CD14-positive monocyte (primary cell): ENCODE measurements at regions not wholly inside any gene's neighbourhood (a gene's known extent, or its start where the extent isn't known, plus 50 kb on each side); places are given as distances from the start of the nearest gene placed in this dataset.

Experiments
- DNase-seq, 3 donors: peaks; one replicate each; pipeline ENCODE4 v3.0.0-alpha.2; 2011 to 2022
- H2AFZ ChIP-seq: 2 replicates; pipeline ENCODE4 v1.6.0; 2012; ENCODE audit warnings: mild to moderate bottlenecking, low read depth, low read length, inconsistent platforms; ENCODE audit not compliant: insufficient read depth, poor library complexity, severe bottlenecking
- H3K27ac ChIP-seq, 2 donors: 1 replicate in 1 of 2; 2 replicates in 1 of 2; pipeline ENCODE4 v1.5.1; 2012 to 2013; ENCODE audit warnings: low read length in 2 of 2, control low read depth in 1 of 2, inconsistent platforms in 1 of 2, low read depth in 1 of 2, mild to moderate bottlenecking in 1 of 2
- H3K27me3 ChIP-seq, 2 donors: one replicate each; pipeline versions ENCODE4 v1.6.0 to v1.6.1; 2011 to 2013; ENCODE audit warnings: low read length in 2 of 2; ENCODE audit not compliant: control insufficient read depth in 2 of 2, insufficient read depth in 2 of 2
- H3K36me3 ChIP-seq, 2 donors: replicated peaks in 1 of 2; 1 replicate in 1 of 2; 2 replicates in 1 of 2; pipeline versions ENCODE4 v1.5.1 to v1.6.1; 2012 to 2013; ENCODE audit warnings: low read length in 2 of 2, control low read depth in 1 of 2, inconsistent platforms in 1 of 2, mild to moderate bottlenecking in 1 of 2; ENCODE audit not compliant: insufficient read depth in 2 of 2, control insufficient read depth in 1 of 2
- H3K4me1 ChIP-seq, 2 donors: 1 replicate in 1 of 2; 2 replicates in 1 of 2; pipeline versions ENCODE4 v1.5.1 to v1.6.1; 2012 to 2013; ENCODE audit warnings: low read length in 2 of 2, control low read depth in 1 of 2, inconsistent platforms in 1 of 2, mild to moderate bottlenecking in 1 of 2, moderate library complexity in 1 of 2; ENCODE audit not compliant: insufficient read depth in 2 of 2, control insufficient read depth in 1 of 2
- H3K4me2 ChIP-seq: replicated peaks from 2 replicates; pipeline ENCODE3; 2012; ENCODE audit warnings: low read length, moderate library complexity, mild to moderate bottlenecking; ENCODE audit not compliant: poor library complexity, severe bottlenecking; ENCODE audit errors: extremely low read depth
- H3K4me3 ChIP-seq, 3 experiments: fragments of 200-600 bp in 1 of 3; sonication (generic) in 1 of 3; replicated peaks in 1 of 3; 1 replicate in 2 of 3; 2 replicates in 1 of 3; pipeline ENCODE4 v1.5.1; 2011 to 2013; ENCODE audit warnings: low read length in 3 of 3, mild to moderate bottlenecking in 3 of 3, control low read depth in 2 of 3, low read depth in 2 of 3, inconsistent platforms in 1 of 3, moderate library complexity in 1 of 3
- H3K79me2 ChIP-seq: 2 replicates; pipeline ENCODE4 v1.6.0; 2012; ENCODE audit warnings: mild to moderate bottlenecking, control low read depth, inconsistent platforms, low read length, moderate library complexity; ENCODE audit not compliant: insufficient read depth
- H3K9ac ChIP-seq: 2 replicates; pipeline ENCODE4 v1.6.0; 2017; ENCODE audit warnings: low read length, mild to moderate bottlenecking; ENCODE audit not compliant: insufficient read depth, poor library complexity, severe bottlenecking
- H3K9me3 ChIP-seq, 2 donors: replicated peaks in 1 of 2; 1 replicate in 1 of 2; 2 replicates in 1 of 2; pipeline versions ENCODE4 v1.5.1 to v1.6.1; 2012 to 2013; ENCODE audit warnings: low read length in 2 of 2, control low read depth in 1 of 2; ENCODE audit not compliant: control insufficient read depth in 1 of 2, insufficient read depth in 1 of 2
- H4K20me1 ChIP-seq: 2 replicates; pipeline ENCODE4 v1.6.0; 2012; ENCODE audit warnings: mild to moderate bottlenecking, low read length, control low read depth, moderate library complexity; ENCODE audit not compliant: insufficient read depth
- H3K27ac Mint-ChIP-seq, 7 donors: one replicate each; pipeline ENCODE4 v1.8.0; 2020; ENCODE audit warnings: mild to moderate bottlenecking in 7 of 7, mixed read lengths in 7 of 7, moderate library complexity in 6 of 7, inconsistent platforms in 2 of 7
- H3K27me3 Mint-ChIP-seq, 3 donors: one replicate each; pipeline ENCODE4 v1.8.0; 2021 to 2022; ENCODE audit warnings: low read depth in 3 of 3, mild to moderate bottlenecking in 3 of 3, mixed read lengths in 3 of 3, moderate library complexity in 3 of 3, inconsistent platforms in 1 of 3
- H3K36me3 Mint-ChIP-seq, 2 donors: one replicate each; pipeline ENCODE4 v1.8.0; 2020; ENCODE audit warnings: mixed read lengths in 2 of 2, inconsistent platforms in 1 of 2, mild to moderate bottlenecking in 1 of 2
- H3K4me1 Mint-ChIP-seq: one replicate; pipeline ENCODE4 v1.8.0; 2020; ENCODE audit warnings: mild to moderate bottlenecking, mixed read lengths
- H3K4me3 Mint-ChIP-seq, 2 donors: one replicate each; pipeline ENCODE4 v1.8.0; 2020; ENCODE audit warnings: mild to moderate bottlenecking in 2 of 2, mixed read lengths in 2 of 2, moderate library complexity in 1 of 2
- H3K9me3 Mint-ChIP-seq, 7 donors: one replicate each; pipeline ENCODE4 v1.8.0; 2020 to 2022; ENCODE audit warnings: mixed read lengths in 7 of 7, mild to moderate bottlenecking in 6 of 7, moderate library complexity in 6 of 7, inconsistent platforms in 2 of 7
- WGBS: methylation state at CpG from one replicate; pipeline ENCODE4 v1.1.5; 2013; ENCODE audit warnings: missing lambda C conversion rate; ENCODE audit not compliant: insufficient coverage; 5-methylcytosine and 5-hydroxymethylcytosine counted together
- intact Hi-C, 2 donors: fragments of 100-400 bp; cut with micrococcal nuclease; formaldehyde crosslinking; loops; one replicate each; pipeline versions ENCODE4 v1.15.0 to v1.15.1; 2023
- TF ChIP-seq, protein P1 (sequence below): fragments of 200-600 bp; IDR thresholded peaks from one replicate; pipeline ENCODE4 v1.8.0; 2022; ENCODE audit warnings: antibody characterized with exemption, mild to moderate bottlenecking

DNA sequence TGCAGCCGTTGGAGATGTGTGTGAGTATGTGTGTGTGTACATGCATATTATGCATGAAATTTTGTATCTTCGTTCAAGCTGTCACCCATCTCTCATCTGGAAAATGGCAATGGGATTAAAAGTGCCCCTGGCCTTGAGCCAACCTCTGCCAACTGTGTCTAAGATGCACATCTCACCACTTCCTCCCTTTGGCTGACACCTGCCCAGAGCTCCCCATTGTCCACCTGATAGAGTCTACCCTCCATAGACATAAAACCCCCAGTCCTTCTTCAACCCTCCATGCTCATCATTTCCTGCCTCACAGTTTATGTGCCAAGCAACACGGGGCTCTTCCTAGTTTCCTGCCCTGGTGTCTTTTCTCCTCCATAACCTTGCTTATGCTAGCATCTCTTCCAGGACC, 187.5 kb upstream of the HES1 start:
- no peak overlapping the region for H3K9ac ChIP-seq
- Mint-ChIP-seq H3K27ac (peak overlapping the region in 2 of 7 donors; percentile 27 to 51), H3K27me3 (peaks cover 11 to 20% (median 19%) of the 10 kb centered on the region in 3 donors), H3K4me1 (no peaks in the 10 kb centered on the region), H3K36me3 (no peaks in the 10 kb centered on the region), H3K4me3 (no peak overlapping the region), H3K9me3 (peaks cover 0 to 3% (median 2%) of the 10 kb centered on the region in 7 donors)
- no peak overlapping the region for H3K4me2 ChIP-seq
- H3K4me1 ChIP-seq = no peaks in the 10 kb centered on the region
- H2AFZ ChIP-seq = no peak overlapping the region
- H3K27me3 ChIP-seq = peaks cover 0 to 13% of the 10 kb centered on the region in 2 donors
- DNase-seq = no peak
- no peak overlapping the region for H3K4me3 ChIP-seq
- H3K27ac ChIP-seq = no peak overlapping the region
- WGBS = 36% methylated on average over 1 of the region's 3 CpGs
- H3K9me3 ChIP-seq = no peaks in the 10 kb centered on the region
- H4K20me1 ChIP-seq = no peaks in the 10 kb centered on the region
- H3K36me3 ChIP-seq = no peaks in the 10 kb centered on the region
- no peaks in the 10 kb centered on the region for H3K79me2 ChIP-seq
- intact Hi-C loops = no loop called here
- TF ChIP-seq, protein P1, sequence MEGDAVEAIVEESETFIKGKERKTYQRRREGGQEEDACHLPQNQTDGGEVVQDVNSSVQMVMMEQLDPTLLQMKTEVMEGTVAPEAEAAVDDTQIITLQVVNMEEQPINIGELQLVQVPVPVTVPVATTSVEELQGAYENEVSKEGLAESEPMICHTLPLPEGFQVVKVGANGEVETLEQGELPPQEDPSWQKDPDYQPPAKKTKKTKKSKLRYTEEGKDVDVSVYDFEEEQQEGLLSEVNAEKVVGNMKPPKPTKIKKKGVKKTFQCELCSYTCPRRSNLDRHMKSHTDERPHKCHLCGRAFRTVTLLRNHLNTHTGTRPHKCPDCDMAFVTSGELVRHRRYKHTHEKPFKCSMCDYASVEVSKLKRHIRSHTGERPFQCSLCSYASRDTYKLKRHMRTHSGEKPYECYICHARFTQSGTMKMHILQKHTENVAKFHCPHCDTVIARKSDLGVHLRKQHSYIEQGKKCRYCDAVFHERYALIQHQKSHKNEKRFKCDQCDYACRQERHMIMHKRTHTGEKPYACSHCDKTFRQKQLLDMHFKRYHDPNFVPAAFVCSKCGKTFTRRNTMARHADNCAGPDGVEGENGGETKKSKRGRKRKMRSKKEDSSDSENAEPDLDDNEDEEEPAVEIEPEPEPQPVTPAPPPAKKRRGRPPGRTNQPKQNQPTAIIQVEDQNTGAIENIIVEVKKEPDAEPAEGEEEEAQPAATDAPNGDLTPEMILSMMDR = no peak

DNA sequence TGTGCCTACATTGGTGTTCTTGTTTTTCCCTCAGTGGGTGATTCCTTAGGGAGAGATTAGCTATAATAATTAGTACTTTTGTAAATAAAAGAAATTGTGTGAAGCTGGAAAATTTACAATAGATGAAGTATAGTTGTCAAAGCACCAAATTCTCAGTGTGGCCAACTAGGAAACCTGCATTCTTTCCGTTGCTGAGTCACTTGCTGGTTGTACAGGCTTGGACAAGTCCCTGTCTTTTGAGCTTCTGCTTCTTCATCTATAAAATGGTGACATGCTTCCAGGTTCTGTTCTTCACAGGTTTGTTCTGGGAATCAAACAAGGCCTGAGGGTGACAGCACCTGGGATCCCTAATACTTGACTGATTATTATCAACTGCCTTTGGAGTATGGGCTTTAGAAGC, 184.1 kb upstream of the HES1 start:
- peaks cover 0 to 8% of the 10 kb centered on the region in 2 donors for H3K9me3 ChIP-seq
- no peaks in the 10 kb centered on the region for H3K36me3 ChIP-seq
- H3K27ac ChIP-seq = no peak overlapping the region
- peaks cover 7 to 20% (median 15%) of the 10 kb centered on the region in 7 donors for H3K9me3 Mint-ChIP-seq
- no peak for DNase-seq
- no CpG with 5 or more reads among the region's 1 CpG for WGBS
- no peak overlapping the region for H3K4me2 ChIP-seq
- H3K4me3 Mint-ChIP-seq = no peak overlapping the region
- H3K9ac ChIP-seq = no peak overlapping the region
- peaks cover 0 to 13% of the 10 kb centered on the region in 2 donors for H3K27me3 ChIP-seq
- H3K4me1 Mint-ChIP-seq = no peaks in the 10 kb centered on the region
- H3K36me3 Mint-ChIP-seq = no peaks in the 10 kb centered on the region
- intact Hi-C loops = no loop called here
- no peaks in the 10 kb centered on the region for H3K79me2 ChIP-seq
- H4K20me1 ChIP-seq = no peaks in the 10 kb centered on the region
- H3K4me1 ChIP-seq = no peaks in the 10 kb centered on the region
- H3K27me3 Mint-ChIP-seq = peaks cover 9 to 15% (median 12%) of the 10 kb centered on the region in 3 donors
- no peak overlapping the region for H3K4me3 ChIP-seq
- TF ChIP-seq, protein P1 = no peak
- no peak overlapping the region for H2AFZ ChIP-seq
- H3K27ac Mint-ChIP-seq = no peak overlapping the region
